Mucosa of gallbladder (tissue), 1 donor: ENCODE measurements at regions not wholly inside any gene's neighbourhood (a gene's known extent, or its start where the extent isn't known, plus 50 kb on each side); places are given as distances from the start of the nearest gene placed in this dataset.

Source experiments
- DNase-seq: peaks from one replicate; pipeline ENCODE4 v3.0.0-alpha.2; 2020; ENCODE audit warnings: low spot score
- donor health status: DM: no; HTN: no; CAD: no.

DNA sequence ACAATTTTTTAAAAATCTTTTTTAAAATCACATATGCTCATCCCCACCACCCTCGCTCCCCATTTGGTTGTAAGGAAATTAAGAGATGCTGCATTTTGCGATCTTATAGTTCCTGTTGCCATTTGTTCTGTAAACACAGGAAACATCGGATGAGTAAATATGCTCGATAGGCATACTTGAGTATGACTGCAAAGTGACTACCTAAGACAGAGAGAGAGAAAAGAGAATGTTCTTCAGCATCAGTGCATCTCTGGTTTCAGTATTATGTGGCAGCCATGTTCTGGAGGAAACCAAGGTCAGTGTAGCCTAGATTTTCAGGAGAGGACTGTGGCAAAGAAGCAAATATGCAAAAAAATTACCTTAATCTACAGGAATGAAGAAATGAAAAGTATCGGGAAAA is 265.5 kb upstream of the FMN2 start:
- DNase-seq = no peak

DNA sequence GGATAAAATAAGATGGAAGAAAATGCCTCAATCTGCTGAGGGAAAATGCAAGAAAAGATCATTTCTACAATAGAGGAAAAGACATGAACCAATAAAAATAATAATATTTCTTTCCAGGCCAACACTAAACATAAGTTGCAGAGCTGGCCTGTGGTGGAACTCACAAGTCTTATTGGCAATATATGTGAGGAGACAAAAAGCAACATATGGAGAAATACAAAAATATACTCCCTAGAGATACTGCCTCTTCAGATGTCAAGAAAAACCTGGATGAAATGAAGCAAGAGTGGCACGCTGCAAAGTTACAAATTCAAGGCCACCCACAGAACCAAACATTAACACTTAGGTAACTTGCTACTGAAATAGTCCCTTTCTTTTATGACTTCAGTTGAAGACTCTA is 264.9 kb upstream of the FMN2 start:
- DNase-seq = no peak

DNA sequence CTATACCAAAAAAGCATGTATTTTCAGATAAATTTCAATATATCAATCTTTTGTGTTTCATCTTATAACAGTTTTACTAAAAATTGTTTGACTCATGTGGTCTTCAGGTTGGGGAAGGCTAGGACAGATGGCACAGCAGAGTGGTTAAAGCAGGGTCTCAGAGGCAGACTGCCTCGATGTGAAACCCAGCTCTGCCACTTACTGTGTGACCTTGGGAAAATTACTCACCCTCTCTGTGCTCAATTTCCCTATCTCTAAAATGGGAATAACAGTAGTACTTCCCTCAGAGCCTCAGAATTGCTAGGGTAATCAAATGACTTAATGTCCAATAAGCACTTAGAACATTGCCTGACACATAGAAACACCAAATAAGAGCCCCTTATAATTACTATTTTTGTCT is 262.1 kb upstream of the FMN2 start:
- no peak for DNase-seq

DNA sequence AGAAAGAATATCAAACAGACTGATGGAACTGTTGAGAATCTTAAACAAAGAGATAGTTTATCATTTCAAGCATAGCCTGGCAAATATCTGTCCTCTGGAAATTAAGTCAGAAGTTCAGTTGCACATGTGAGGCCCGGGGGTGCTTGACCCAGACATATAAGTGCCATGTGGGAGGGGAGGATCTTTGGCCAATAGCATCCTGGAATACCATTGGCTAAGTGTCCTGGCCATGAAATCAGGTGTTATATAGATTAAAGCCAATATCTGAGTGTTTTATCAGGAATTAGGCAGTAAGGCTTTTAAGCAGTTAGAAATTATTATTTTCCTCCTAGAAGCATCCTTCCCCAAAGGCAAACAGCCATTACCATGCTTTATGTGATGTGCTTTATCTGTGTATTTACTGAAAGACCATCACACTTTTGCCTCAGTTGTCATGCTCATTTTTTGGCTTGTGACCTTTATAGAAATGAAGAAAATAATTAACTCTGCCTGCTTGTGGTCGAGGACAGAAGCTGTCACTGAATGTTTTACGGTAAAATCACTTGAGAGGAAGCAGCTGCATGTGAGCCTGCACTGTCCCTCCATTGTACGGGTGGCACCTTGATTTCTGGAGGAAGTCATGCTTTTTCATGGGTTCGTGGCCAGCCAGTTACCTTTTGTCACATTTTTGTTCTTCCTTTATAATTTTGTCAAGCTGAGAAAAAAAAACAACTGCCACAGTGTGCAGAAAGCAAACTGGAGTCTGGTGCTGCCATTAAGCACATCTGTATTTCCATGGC is 259.9 kb upstream of the FMN2 start:
- no peak for DNase-seq

GRCh38 chr1:239833723-239834122 is 258.0 kb upstream of the FMN2 start:
- no peak for DNase-seq

DNA sequence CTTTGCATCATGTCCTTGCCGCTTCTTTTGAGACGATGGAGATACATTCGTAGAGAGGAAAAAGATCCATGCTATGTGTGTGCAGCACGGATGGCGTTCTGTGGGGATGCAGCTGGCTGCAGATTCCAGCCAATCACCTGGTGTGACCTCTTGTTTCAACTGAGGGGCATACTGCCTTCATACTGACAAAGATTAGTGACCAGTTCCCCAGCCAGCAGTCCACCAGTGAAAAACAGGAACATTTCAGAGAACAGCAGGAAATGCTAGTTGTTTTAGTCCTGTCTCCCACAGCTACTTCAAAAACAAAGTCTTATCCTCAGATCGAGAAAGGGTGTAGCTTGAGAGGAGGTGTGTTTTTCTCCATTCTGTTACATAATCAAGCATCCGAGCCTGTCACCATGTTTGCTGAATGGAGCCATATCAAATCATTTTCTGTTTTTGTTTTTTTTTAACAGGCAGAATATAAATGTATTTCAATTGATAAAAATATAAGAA is 255.7 kb upstream of the FMN2 start:
- no peak for DNase-seq

- DNase-seq = no peak
Measured at GRCh38 chr1:239840336-239840735, 251.3 kb upstream of the FMN2 start.

DNA sequence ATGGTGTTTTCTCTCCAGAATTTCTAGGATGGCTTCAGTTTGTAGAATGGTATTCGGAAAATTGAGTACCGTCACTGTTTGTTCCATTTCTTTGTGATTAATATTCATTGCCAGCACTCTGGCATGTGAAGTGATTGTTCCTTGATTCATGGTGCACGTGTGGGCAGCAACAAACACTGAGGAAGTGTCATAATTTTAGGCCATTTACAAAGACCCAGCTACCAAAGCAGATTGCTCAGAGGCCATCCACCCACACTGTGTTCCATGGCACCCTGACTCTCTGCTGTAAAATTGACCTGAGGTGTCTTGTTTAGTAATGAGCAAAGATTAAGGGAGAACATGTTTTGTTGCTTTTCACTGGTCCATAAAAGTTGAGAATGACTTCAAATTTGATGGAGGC is 250.9 kb upstream of the FMN2 start:
- DNase-seq = no peak

- DNase-seq = no peak
Measured at GRCh38 chr1:239841631-239842030, 250.1 kb upstream of the FMN2 start.

GRCh38 chr1:239843541-239843940 is 248.1 kb upstream of the FMN2 start:
- DNase-seq = no peak

GRCh38 chr1:239844833-239845232 is 246.8 kb upstream of the FMN2 start:
- DNase-seq = no peak

GRCh38 chr1:239854922-239855321 is 236.8 kb upstream of the FMN2 start:
- no peak for DNase-seq

DNA sequence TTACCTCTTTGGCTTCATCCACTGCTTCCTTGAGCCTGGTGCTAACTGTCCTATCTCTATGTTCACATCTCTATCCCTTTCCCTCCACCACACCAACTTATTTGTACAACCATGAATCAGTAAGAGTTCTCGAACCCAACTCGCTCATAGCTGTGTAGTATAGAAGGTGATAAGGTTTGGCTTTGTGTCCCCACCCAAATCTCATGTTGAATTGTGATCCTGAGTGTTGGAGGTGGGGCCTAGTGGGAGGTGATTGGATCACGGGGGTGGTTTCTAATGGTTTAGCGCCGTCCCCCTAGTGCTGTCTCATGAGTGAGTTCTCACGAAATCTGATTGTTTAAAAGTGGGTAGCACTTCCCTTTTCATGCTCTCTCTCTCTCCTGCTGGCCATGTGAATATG is 235.6 kb upstream of the FMN2 start:
- no peak for DNase-seq

DNA sequence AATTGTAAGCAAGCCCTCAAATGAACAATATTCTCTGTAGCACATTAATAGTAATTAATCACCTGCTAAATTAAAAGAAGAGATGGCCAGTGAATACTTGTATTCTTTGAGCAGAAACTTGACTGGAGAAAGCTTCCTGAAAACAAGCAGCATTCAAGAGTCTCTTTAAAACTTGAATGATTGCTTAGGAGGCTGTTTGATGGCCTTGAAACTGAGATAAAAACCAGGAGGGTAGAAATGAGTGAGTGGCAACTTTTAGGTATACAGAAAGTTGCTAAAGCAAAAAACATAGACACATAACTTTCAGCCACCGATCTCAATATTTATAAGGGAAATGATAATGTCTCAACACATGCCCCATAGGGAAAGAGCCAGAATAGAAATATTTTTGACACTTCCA is 234.8 kb upstream of the FMN2 start:
- no peak for DNase-seq

DNA sequence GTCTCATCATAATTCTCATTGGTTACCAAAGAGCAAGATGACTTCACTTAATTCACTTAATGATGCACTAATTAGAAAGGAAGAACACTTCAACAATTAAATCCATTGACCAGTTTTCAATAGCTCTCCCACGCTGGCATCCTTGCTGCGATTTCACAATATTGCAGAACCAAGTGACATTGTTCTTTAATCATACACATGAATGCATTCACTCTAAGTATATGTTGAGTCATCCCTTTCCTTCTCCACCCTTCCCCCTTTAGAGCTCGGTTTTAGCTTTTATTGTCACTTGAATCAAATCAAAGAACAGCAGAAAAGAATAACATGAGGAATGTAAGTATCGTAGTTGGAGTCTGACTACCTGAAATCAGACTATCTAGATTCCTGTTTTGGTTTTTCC is 233.6 kb upstream of the FMN2 start:
- DNase-seq = no peak

- DNase-seq = no peak
Measured at GRCh38 chr1:239858529-239858928, 233.2 kb upstream of the FMN2 start.

- no peak for DNase-seq
Measured at GRCh38 chr1:239861985-239862384, 229.7 kb upstream of the FMN2 start.

DNA sequence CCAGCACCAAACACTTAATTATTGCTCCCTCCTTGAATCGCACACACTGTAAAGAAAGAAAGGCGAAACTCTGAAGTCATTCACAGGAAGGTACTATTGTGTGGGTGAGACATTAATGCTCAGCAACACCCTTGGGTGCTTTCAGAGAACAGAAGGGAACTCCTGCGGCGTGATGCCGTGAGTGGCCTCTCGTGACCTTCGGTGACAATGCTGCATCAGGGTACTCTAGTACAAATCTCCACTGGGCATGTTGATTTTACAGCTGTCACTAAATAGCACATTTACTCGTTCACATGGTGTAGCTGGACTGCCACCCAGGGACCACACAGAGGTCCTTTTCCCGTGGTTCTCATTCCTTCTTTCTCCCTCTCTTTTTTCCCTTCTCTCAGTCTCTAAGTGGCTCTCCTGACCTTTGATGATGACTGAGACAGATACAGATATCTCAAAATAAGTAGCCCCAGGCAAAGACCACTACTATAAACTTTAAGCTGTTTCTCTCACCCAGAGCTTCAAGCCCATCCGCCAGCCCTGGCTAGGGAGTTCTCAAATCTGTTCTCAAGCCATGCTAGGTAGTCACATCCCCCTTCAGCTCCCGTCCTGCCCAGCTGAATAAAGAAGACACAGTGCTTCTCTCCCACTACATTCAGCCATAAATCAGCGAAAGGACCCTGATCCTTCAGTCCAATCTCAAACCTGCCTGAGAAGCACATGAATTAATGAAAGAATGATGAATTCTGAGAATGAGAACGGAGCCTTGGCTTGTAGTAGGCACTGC is 223.4 kb upstream of the FMN2 start:
- DNase-seq = no peak

GRCh38 chr1:239870194-239870593 is 221.5 kb upstream of the FMN2 start:
- DNase-seq = no peak

- DNase-seq = no peak
Measured at GRCh38 chr1:239872626-239873025, 219.1 kb upstream of the FMN2 start.

DNA sequence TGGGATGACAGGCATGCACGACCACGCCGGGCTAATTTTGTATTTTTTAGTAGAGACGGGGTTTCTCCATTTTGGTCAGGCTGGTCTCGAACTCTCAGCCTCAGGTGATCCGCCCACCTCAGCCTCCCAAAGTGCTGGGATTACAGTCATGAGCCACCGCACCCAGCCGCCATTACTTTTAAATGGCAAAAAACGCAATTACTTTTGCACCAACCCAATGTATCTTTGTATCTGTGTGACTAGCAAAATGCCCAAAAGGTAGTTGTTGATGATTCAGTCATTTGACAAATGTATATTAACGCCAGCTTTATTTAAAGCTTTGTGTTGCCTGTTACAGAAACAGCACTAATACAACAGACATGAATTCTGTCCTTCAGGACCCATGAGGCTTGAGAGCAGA is 216.9 kb upstream of the FMN2 start:
- DNase-seq = no peak

- no peak for DNase-seq
Measured at GRCh38 chr1:239879321-239880170, 212.1 kb upstream of the FMN2 start.
